CD4-positive, alpha-beta T cell (primary cell): ENCODE measurements at regions not wholly inside any gene's neighbourhood (a gene's known extent, or its start where the extent isn't known, plus 50 kb on each side); places are given as distances from the start of the nearest gene placed in this dataset.

Experiments
- ATAC-seq: fragments of 200-7000 bp; cut with Tn5 transposase; one replicate; pipeline ENCODE4 v1.10.0; 2022; ENCODE audit warnings: mild to moderate bottlenecking; ENCODE audit not compliant: poor library complexity
- CTCF ChIA-PET: fragments of 350-600 bp; sonication (Branson Sonifier 250); formaldehyde crosslinking; loops from one replicate; lab custom pipeline; 2021; ENCODE audit warnings: antibody characterized with exemption, inconsistent platforms; lab: Charles Lee
- POLR2A ChIA-PET: fragments of 350-600 bp; sonication (Branson Sonifier 250); formaldehyde crosslinking; loops from one replicate; lab custom pipeline; 2021; ENCODE audit warnings: antibody characterized with exemption, inconsistent platforms; lab: Charles Lee
- DNase-seq, 14 experiments: peaks; one replicate each; pipeline ENCODE4 v3.0.0-alpha.2; 2013 to 2020; ENCODE audit warnings: mixed read lengths in 2 of 14
- H3K27ac ChIP-seq, 2 donors: one replicate each; pipeline versions ENCODE4 v1.5.1 to v1.7.0; 2013; ENCODE audit warnings: low read length in 2 of 2, low read depth in 1 of 2, mild to moderate bottlenecking in 1 of 2
- H3K27me3 ChIP-seq, 2 experiments: 1 replicate in 1 of 2; 2 replicates in 1 of 2; pipeline versions ENCODE4 v1.6.1 to v1.7.0; 2013; ENCODE audit warnings: low read length in 2 of 2, control low read depth in 1 of 2, mild to moderate bottlenecking in 1 of 2, moderate library complexity in 1 of 2; ENCODE audit not compliant: insufficient read depth in 2 of 2, control insufficient read depth in 1 of 2
- H3K36me3 ChIP-seq: one replicate; pipeline ENCODE4 v1.6.1; 2013; ENCODE audit warnings: low read length, control low read depth; ENCODE audit not compliant: insufficient read depth
- H3K4me1 ChIP-seq: one replicate; pipeline ENCODE4 v1.6.1; 2013; ENCODE audit warnings: low read length, control low read depth; ENCODE audit not compliant: insufficient read depth
- H3K4me3 ChIP-seq: one replicate; pipeline ENCODE4 v1.5.1; 2013; ENCODE audit warnings: mild to moderate bottlenecking, low read length, moderate library complexity
- H3K9me3 ChIP-seq, 2 experiments: 1 replicate in 1 of 2; 2 replicates in 1 of 2; pipeline versions ENCODE4 v1.6.1 to v1.7.0; 2013; ENCODE audit warnings: low read length in 2 of 2, mild to moderate bottlenecking in 2 of 2, control low read depth in 1 of 2, moderate library complexity in 1 of 2; ENCODE audit not compliant: control insufficient read depth in 1 of 2, insufficient read depth in 1 of 2
- H3K27ac Mint-ChIP-seq: one replicate; pipeline ENCODE4 v1.8.0; 2020; ENCODE audit warnings: mixed read lengths
- H3K27me3 Mint-ChIP-seq: one replicate; pipeline ENCODE4 v1.8.0; 2021; ENCODE audit warnings: mixed read lengths
- H3K36me3 Mint-ChIP-seq: one replicate; pipeline ENCODE4 v1.8.0; 2021; ENCODE audit warnings: low read depth, mixed read lengths
- H3K4me1 Mint-ChIP-seq: one replicate; pipeline ENCODE4 v1.8.0; 2021; ENCODE audit warnings: low read depth, mixed read lengths
- H3K4me3 Mint-ChIP-seq: one replicate; pipeline ENCODE4 v1.8.0; 2020; ENCODE audit warnings: mild to moderate bottlenecking, mixed read lengths
- H3K9me3 Mint-ChIP-seq: one replicate; pipeline ENCODE4 v1.8.0; 2020; ENCODE audit warnings: mixed read lengths
- CTCF ChIP-seq: fragments of 200-600 bp; IDR thresholded peaks from one replicate; pipeline ENCODE4 v1.8.0; 2022; ENCODE audit warnings: antibody characterized with exemption, mild to moderate bottlenecking
- intact Hi-C, 2 experiments: fragments of 100-400 bp; cut with DNase I in 1 of 2; cut with micrococcal nuclease in 1 of 2; formaldehyde crosslinking; loops; one replicate each; pipeline versions ENCODE4 v1.15.1 to v1.9.0; 2023 to 2025; cut with DNase I, micrococcal nuclease

- H3K4me3 Mint-ChIP-seq = no peak overlapping the region
- CTCF ChIA-PET = no interaction called here
- H3K27ac Mint-ChIP-seq = no peak overlapping the region
- intact Hi-C loops = no loop called here
- DNase-seq = no peak
- no peaks in the 10 kb centered on the region for H3K4me1 ChIP-seq
- H3K36me3 Mint-ChIP-seq = no peaks in the 10 kb centered on the region
- H3K4me1 Mint-ChIP-seq = no peaks in the 10 kb centered on the region
- H3K27me3 ChIP-seq = no peaks in the 10 kb centered on the region
- no peaks in the 10 kb centered on the region for H3K27me3 Mint-ChIP-seq
- H3K9me3 ChIP-seq = no peaks in the 10 kb centered on the region
- H3K4me3 ChIP-seq = no peak overlapping the region
- POLR2A ChIA-PET = no interaction called here
- H3K9me3 Mint-ChIP-seq = no peaks in the 10 kb centered on the region
- no peak for ATAC-seq
- no peak for TF ChIP-seq CTCF
- no peaks in the 10 kb centered on the region for H3K36me3 ChIP-seq
- no peak overlapping the region for H3K27ac ChIP-seq
Observed at GRCh38 chr2:180190851-180191250, 183.8 kb upstream of the CWC22 start.

- Histone ChIP-seq H3K4me1 (no peaks in the 10 kb centered on the region), H3K9me3 (no peaks in the 10 kb centered on the region), H3K27me3 (no peaks in the 10 kb centered on the region), H3K4me3 (no peak overlapping the region), H3K27ac (no peak overlapping the region), H3K36me3 (no peaks in the 10 kb centered on the region)
- DNase-seq (no peak), ATAC-seq (no peak)
- H3K27me3 Mint-ChIP-seq = peaks cover 1% of the 10 kb centered on the region
- no peak overlapping the region for H3K27ac Mint-ChIP-seq
- intact Hi-C loops = no loop called here
- no peak for TF ChIP-seq CTCF
- H3K4me1 Mint-ChIP-seq = no peaks in the 10 kb centered on the region
- no peak overlapping the region for H3K4me3 Mint-ChIP-seq
- ChIA-PET POLR2A (no interaction called here), CTCF (no interaction called here)
- H3K36me3 Mint-ChIP-seq = no peaks in the 10 kb centered on the region
- H3K9me3 Mint-ChIP-seq = no peaks in the 10 kb centered on the region
Observed at GRCh38 chr2:180187611-180188010, 180.5 kb upstream of the CWC22 start.

- Mint-ChIP-seq H3K4me3 (no peak overlapping the region), H3K9me3 (no peaks in the 10 kb centered on the region), H3K27me3 (peaks cover 6% of the 10 kb centered on the region), H3K4me1 (no peaks in the 10 kb centered on the region), H3K36me3 (no peaks in the 10 kb centered on the region), H3K27ac (no peak overlapping the region)
- intact Hi-C loops = no loop called here
- ATAC-seq = no peak
- no peak overlapping the region for H3K4me3 ChIP-seq
- no peaks in the 10 kb centered on the region for H3K4me1 ChIP-seq
- ChIA-PET CTCF (no interaction called here), POLR2A (no interaction called here)
- H3K27ac ChIP-seq = no peak overlapping the region
- H3K36me3 ChIP-seq = no peaks in the 10 kb centered on the region
- H3K9me3 ChIP-seq = no peaks in the 10 kb centered on the region
- no peak for DNase-seq
- no peaks in the 10 kb centered on the region for H3K27me3 ChIP-seq
- no peak for TF ChIP-seq CTCF
Observed at GRCh38 chr2:180184506-180184905, 177.4 kb upstream of the CWC22 start.
